ENCODE measurements at regions not wholly inside any gene's neighbourhood (a gene's known extent, or its start where the extent isn't known, plus 50 kb on each side); places are given as distances from the start of the nearest gene placed in this dataset.

- no peak for TF ChIP-seq L3MBTL2 (conservative IDR thresholded peaks at IDR 0.05)
- no peak for TF ChIP-seq FOXM1 (IDR thresholded peaks at IDR 0.05; ENCODE audit: borderline replicate concordance)
- no peak for TF ChIP-seq BHLHE40 (IDR thresholded peaks at IDR 0.05; ENCODE audit: borderline replicate concordance)
- no peak for TF ChIP-seq TARDBP (IDR thresholded peaks at IDR 0.05)
Observed at GRCh38 chr9:106309925-106310324, 553.0 kb upstream of the ZNF462 start.
